HG02943 (cell line): ENCODE measurements at regions not wholly inside any gene's neighbourhood (a gene's known extent, or its start where the extent isn't known, plus 50 kb on each side); places are given as distances from the start of the nearest gene placed in this dataset.

ENCODE experiments used
- ATAC-seq: cut with Tn5 transposase; IDR thresholded peaks from one replicate; pipeline ENCODE4 v1.9.1; 2021; ENCODE audit warnings: mild to moderate bottlenecking, low read depth, moderate library complexity; ENCODE audit not compliant: unreplicated experiment

DNA sequence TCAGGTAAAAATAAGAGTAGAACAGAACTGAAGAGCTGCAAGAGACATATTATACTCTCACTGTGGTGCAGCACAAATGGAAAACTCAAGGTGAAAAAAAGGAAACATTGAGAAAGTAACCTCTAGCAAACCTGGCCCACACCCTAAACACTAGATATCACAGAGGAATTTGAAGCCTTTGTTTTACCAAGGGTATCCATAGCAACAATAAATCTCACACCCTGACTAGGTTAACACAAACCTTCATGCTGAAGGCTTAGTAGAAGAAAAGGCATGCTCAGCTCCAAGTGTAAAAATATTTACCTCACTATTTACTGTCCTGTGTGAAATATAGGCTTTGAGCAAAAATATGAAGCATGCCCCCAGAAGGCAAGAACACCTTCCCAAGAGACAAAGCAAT is 61.9 kb upstream of the TAB3 start:
- ATAC-seq, result no peak

GRCh38 chrX:30950391-30950790 is 61.3 kb upstream of the TAB3 start:
- ATAC-seq, result no peak

DNA sequence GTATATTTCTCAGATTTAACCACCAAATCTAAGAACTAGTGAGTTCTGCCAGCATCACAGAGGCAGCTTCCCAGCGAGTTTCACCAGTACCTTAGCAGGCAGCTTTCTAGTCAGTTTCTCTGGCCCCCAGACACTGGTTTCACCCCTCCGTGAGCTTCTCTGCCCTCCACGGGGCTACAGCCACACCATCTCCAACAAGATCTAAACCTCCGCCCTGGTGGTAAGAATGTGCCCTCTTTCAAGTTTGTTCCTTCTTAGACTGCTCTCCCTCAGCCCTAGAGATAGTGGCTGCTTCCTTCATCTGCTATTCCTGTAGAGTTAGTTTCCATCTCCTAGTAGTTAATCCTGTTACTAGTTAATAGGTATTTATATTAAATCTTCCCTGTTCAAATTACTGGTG is 60.5 kb upstream of the TAB3 start:
- ATAC-seq, result no peak

- no peak for ATAC-seq
These were observed 59.6 kb upstream of the TAB3 start for GRCh38 chrX:30948626-30949025.

GRCh38 chrX:30948051-30948450 is 59.0 kb upstream of the TAB3 start:
- ATAC-seq, result no peak

DNA sequence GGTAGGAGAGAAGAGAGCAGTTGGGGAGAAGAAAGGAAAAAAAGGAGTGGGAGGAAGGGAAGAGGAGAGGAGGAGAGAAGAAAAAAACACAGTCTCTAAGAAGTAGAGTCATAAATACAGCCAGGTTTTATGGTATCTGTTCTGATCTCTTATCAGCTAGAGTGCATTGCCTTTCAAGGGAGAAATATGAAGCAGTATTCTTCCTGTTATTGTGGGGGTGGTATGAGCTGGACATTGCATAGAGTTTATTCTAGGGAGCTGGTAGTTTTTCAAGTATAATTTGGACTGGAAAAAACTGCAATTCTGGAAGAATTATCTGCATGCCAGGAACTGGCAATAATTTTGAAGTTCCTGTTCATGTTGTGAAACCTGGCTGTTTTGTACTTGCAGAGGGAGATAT is 54.9 kb upstream of the TAB3 start:
- ATAC-seq, result no peak

- ATAC-seq, result no peak
These were observed 52.8 kb upstream of the TAB3 start for GRCh38 chrX:30941898-30942297.

- no peak for ATAC-seq
These were observed 50.9 kb upstream of the TAB3 start for GRCh38 chrX:30939928-30940327.
